Upper lobe of left lung (tissue), 4 donors: ENCODE measurements at regions not wholly inside any gene's neighbourhood (a gene's known extent, or its start where the extent isn't known, plus 50 kb on each side); places are given as distances from the start of the nearest gene placed in this dataset.

Experiments used
- CTCF ChIP-seq, 6 experiments: fragments of 450-650 bp in 4 of 6; fragments of 200-600 bp in 2 of 6; sonication (generic) in 2 of 6; IDR thresholded peaks; one replicate each; pipeline ENCODE4 v1.5.1; 2016 to 2019; ENCODE audit warnings: antibody characterized with exemption in 6 of 6
- POLR2AphosphoS5 ChIP-seq, 2 donors: sonication (generic); formaldehyde crosslinking; IDR thresholded peaks; one replicate each; pipeline ENCODE4 v1.5.1; 2017; ENCODE audit warnings: antibody characterized with exemption in 2 of 2

GRCh38 chr11:31921081-31921480 lies 110.0 kb upstream of the PAX6 start:
- TF ChIP-seq POLR2AphosphoS5 (IDR thresholded peaks at IDR 0.05) (no peak), CTCF (IDR thresholded peaks at IDR 0.05) (no peak)
